Trophoblast cell (in vitro differentiated cells and primary cell): ENCODE measurements at regions not wholly inside any gene's neighbourhood (a gene's known extent, or its start where the extent isn't known, plus 50 kb on each side); places are given as distances from the start of the nearest gene placed in this dataset.

Experiments
- DNase-seq, 2 donors: peaks; one replicate each; pipeline ENCODE4 v3.0.0-alpha.2; 2016
- H2AFZ ChIP-seq: 2 replicates; pipeline ENCODE4 v1.6.1; 2013; ENCODE audit warnings: low read length, moderate library complexity, mild to moderate bottlenecking; ENCODE audit not compliant: insufficient read depth, poor library complexity
- H2AK5ac ChIP-seq: 2 replicates; pipeline ENCODE4 v1.6.1; 2013; ENCODE audit warnings: mild to moderate bottlenecking, low read length
- H2BK120ac ChIP-seq: 2 replicates; pipeline ENCODE4 v1.6.1; 2013; ENCODE audit warnings: low read length, mild to moderate bottlenecking, moderate library complexity; ENCODE audit not compliant: insufficient read depth, poor library complexity
- H2BK12ac ChIP-seq: 2 replicates; pipeline ENCODE4 v1.6.1; 2013; ENCODE audit warnings: mild to moderate bottlenecking, low read length, moderate library complexity
- H2BK5ac ChIP-seq: 2 replicates; pipeline ENCODE4 v1.6.1; 2013; ENCODE audit warnings: low read length, low read depth, moderate library complexity, mild to moderate bottlenecking; ENCODE audit not compliant: poor library complexity
- H3K14ac ChIP-seq: 2 replicates; pipeline ENCODE4 v1.6.1; 2013; ENCODE audit warnings: mild to moderate bottlenecking, low read length
- H3K18ac ChIP-seq: 2 replicates; pipeline ENCODE4 v1.6.1; 2013; ENCODE audit warnings: mild to moderate bottlenecking, low read length
- H3K23ac ChIP-seq: 2 replicates; pipeline ENCODE4 v1.6.1; 2013; ENCODE audit warnings: low read length
- H3K27ac ChIP-seq: 2 replicates; pipeline ENCODE4 v1.5.1; 2013; ENCODE audit warnings: low read depth, mild to moderate bottlenecking, inconsistent platforms, low read length, moderate library complexity
- H3K27me3 ChIP-seq: 2 replicates; pipeline ENCODE4 v1.6.1; 2013; ENCODE audit warnings: inconsistent platforms, mild to moderate bottlenecking, low read length, moderate library complexity; ENCODE audit not compliant: insufficient read depth
- H3K36me3 ChIP-seq, 2 experiments: 1 replicate in 1 of 2; 2 replicates in 1 of 2; pipeline ENCODE4 v1.6.1; 2013; ENCODE audit warnings: low read length in 2 of 2, mild to moderate bottlenecking in 2 of 2, moderate library complexity in 1 of 2; ENCODE audit not compliant: insufficient read depth in 2 of 2, control insufficient read depth in 1 of 2
- H3K4ac ChIP-seq: 2 replicates; pipeline ENCODE4 v1.6.1; 2013; ENCODE audit warnings: low read depth, mild to moderate bottlenecking, low read length, moderate library complexity
- H3K4me1 ChIP-seq, 2 experiments: 1 replicate in 1 of 2; 2 replicates in 1 of 2; pipeline ENCODE4 v1.6.1; 2013; ENCODE audit warnings: low read length in 2 of 2, mild to moderate bottlenecking in 2 of 2, moderate library complexity in 1 of 2; ENCODE audit not compliant: insufficient read depth in 2 of 2, control insufficient read depth in 1 of 2
- H3K4me2 ChIP-seq: 2 replicates; pipeline ENCODE4 v1.6.1; 2013; ENCODE audit warnings: inconsistent platforms, mild to moderate bottlenecking, low read length, moderate library complexity
- H3K4me3 ChIP-seq: 2 replicates; pipeline ENCODE4 v1.5.1; 2013; ENCODE audit warnings: mild to moderate bottlenecking, low read depth, low read length, inconsistent platforms
- H3K79me1 ChIP-seq: one replicate; pipeline ENCODE4 v1.6.1; 2013; ENCODE audit warnings: low read length
- H3K79me2 ChIP-seq: 2 replicates; pipeline ENCODE4 v1.6.1; 2013; ENCODE audit warnings: low read length, mild to moderate bottlenecking; ENCODE audit not compliant: control insufficient read depth, insufficient read depth, poor library complexity
- H3K9ac ChIP-seq: 2 replicates; pipeline ENCODE4 v1.6.1; 2013; ENCODE audit warnings: mild to moderate bottlenecking, low read length
- H3K9me3 ChIP-seq: 2 replicates; pipeline ENCODE4 v1.6.1; 2013; ENCODE audit warnings: low read depth, mild to moderate bottlenecking, control low read depth, inconsistent platforms, low read length; ENCODE audit not compliant: insufficient read depth
- H4K12ac ChIP-seq: 2 replicates; pipeline ENCODE4 v1.6.1; 2013; ENCODE audit warnings: low read depth, mild to moderate bottlenecking, low read length, moderate library complexity
- H4K8ac ChIP-seq: 2 replicates; pipeline ENCODE4 v1.6.1; 2013; ENCODE audit warnings: low read depth, mild to moderate bottlenecking, low read length, moderate library complexity
- H4K91ac ChIP-seq: one replicate; pipeline ENCODE4 v1.6.1; 2013; ENCODE audit warnings: low read depth, mild to moderate bottlenecking, low read length, moderate library complexity
- WGBS: extraction: QIAGEN DNeasy Blood & Tissue Kit; methylation state at CpG from one replicate; pipeline ENCODE4 v1.1.7; 2013; ENCODE audit warnings: missing lambda C conversion rate; ENCODE audit not compliant: insufficient read length, insufficient coverage; ENCODE audit errors: extremely low coverage; 5-methylcytosine and 5-hydroxymethylcytosine counted together

- H3K23ac ChIP-seq, result no peak overlapping the region
- H2BK12ac ChIP-seq, result no peak overlapping the region
- no peak overlapping the region for H3K9ac ChIP-seq
- H3K27me3 ChIP-seq, result no peaks in the 10 kb centered on the region
- no CpG with 5 or more reads among the region's 5 CpGs for WGBS
- H3K4me1 ChIP-seq, result no peaks in the 10 kb centered on the region
- no peak overlapping the region for H3K14ac ChIP-seq
- H2AFZ ChIP-seq, result no peak overlapping the region
- no peak overlapping the region for H3K4me2 ChIP-seq
- no peak overlapping the region for H2BK5ac ChIP-seq
- H3K18ac ChIP-seq, result no peak overlapping the region
- H3K27ac ChIP-seq, result no peak overlapping the region
- no peak overlapping the region for H4K12ac ChIP-seq
- H3K79me1 ChIP-seq, result no peaks in the 10 kb centered on the region
- no peak overlapping the region for H3K4ac ChIP-seq
- H3K36me3 ChIP-seq, result no peaks in the 10 kb centered on the region
- no peak overlapping the region for H3K4me3 ChIP-seq
- H4K91ac ChIP-seq, result no peak overlapping the region
- H3K9me3 ChIP-seq, result no peaks in the 10 kb centered on the region
- peak; percentile 33 to 52 for DNase-seq
- H2BK120ac ChIP-seq, result no peak overlapping the region
- H3K79me2 ChIP-seq, result no peaks in the 10 kb centered on the region
- H4K8ac ChIP-seq, result no peak overlapping the region
- no peak overlapping the region for H2AK5ac ChIP-seq
Observed at GRCh38 chr17:55964191-55964590, 189.1 kb upstream of the ANKFN1 start.

DNA sequence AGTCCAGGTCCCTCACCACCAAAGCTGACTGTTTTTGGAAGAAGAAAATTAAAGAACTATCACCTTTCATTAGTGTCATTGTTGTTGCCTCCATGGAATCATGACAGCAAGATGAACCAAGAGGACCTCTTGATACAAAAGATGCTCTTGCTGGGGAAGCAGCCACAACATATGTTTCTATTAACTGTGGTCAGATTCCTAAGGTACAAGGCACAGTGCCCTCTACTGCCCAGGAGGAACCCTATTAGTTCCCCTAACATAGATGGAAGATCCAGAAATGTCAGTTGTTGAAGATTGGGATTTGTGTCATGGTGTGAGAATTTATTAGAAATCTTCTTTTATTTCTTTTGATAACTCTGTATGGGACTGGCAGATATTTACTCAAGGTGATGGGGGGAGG, 188.2 kb upstream of the ANKFN1 start:
- no peak for DNase-seq
- Histone ChIP-seq H2BK12ac (no peak overlapping the region), H3K27me3 (no peaks in the 10 kb centered on the region), H3K4me3 (no peak overlapping the region), H3K18ac (no peak overlapping the region), H3K27ac (no peak overlapping the region), H4K8ac (no peak overlapping the region), H4K12ac (no peak overlapping the region), H3K14ac (no peak overlapping the region), H3K36me3 (no peaks in the 10 kb centered on the region), H3K79me1 (no peaks in the 10 kb centered on the region), H3K4me1 (no peaks in the 10 kb centered on the region), H2BK5ac (no peak overlapping the region), H3K9ac (no peak overlapping the region), H3K9me3 (no peaks in the 10 kb centered on the region), H2AK5ac (no peak overlapping the region), H3K23ac (no peak overlapping the region), H2AFZ (no peak overlapping the region), H3K79me2 (no peaks in the 10 kb centered on the region), H3K4me2 (no peak overlapping the region), H2BK120ac (no peak overlapping the region), H3K4ac (no peak overlapping the region), H4K91ac (no peak overlapping the region)

DNA sequence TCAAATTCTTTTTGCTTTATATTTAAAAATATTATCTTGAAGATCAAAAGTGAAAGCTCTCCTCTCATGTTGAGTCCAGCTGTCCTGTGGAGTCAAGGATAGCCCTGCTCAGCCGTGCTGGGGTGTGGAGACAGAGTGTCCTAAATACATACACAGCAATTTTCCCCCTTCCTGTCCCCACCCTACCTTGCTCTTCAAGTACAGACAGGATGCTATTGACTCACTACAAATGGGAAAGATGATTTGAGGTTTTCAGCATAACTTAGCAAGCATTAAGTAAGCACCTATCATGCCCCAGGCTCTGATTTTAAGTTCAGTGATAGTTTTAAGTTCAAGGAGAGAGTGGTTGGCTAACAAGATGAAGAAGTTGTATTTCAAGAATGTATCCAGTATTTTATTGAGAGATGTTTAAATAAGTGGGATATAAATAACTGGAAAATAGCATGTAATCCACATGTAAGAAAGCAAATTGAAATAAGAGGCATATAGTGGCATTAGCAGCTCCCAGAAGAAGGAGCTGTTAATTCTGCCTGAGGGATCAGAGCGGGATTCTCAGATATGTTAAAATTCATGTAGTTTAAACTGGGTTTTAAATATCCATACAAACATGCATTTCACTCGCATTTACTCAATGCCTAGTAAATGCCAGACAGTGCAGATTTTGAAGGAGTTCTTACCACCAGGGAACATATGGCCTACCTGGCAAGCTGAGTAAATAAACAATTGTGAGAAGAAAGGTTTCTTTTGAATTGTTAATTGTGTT, 183.5 kb upstream of the ANKFN1 start:
- no peak overlapping the region for H2BK120ac ChIP-seq

GRCh38 chr17:55978578-55978977, 174.7 kb upstream of the ANKFN1 start:
- no peaks in the 10 kb centered on the region for H3K79me2 ChIP-seq
- no CpG with 5 or more reads among the region's 1 CpG for WGBS

More for the DNA sequence above, 183.5 kb upstream of the ANKFN1 start:
- Histone ChIP-seq H3K79me2 (no peaks in the 10 kb centered on the region), H2AK5ac (no peak overlapping the region), H3K18ac (no peak overlapping the region), H4K91ac (no peak overlapping the region), H4K12ac (no peak overlapping the region), H3K4me1 (no peaks in the 10 kb centered on the region), H3K9me3 (no peaks in the 10 kb centered on the region), H3K79me1 (no peaks in the 10 kb centered on the region), H3K36me3 (no peaks in the 10 kb centered on the region), H3K4me3 (no peak overlapping the region), H4K8ac (no peak overlapping the region), H3K4ac (no peak overlapping the region), H3K27me3 (no peaks in the 10 kb centered on the region), H2AFZ (no peak overlapping the region), H3K27ac (no peak overlapping the region), H3K23ac (no peak overlapping the region), H3K14ac (no peak overlapping the region), H3K9ac (no peak overlapping the region), H3K4me2 (no peak overlapping the region), H2BK5ac (no peak overlapping the region), H2BK12ac (no peak overlapping the region)
- no CpG with 5 or more reads among the region's 3 CpGs for WGBS
- DNase-seq, result no peak

More at GRCh38 chr17:55978578-55978977, 174.7 kb upstream of the ANKFN1 start:
- no peak overlapping the region for H3K4me2 ChIP-seq
- H3K9ac ChIP-seq, result no peak overlapping the region
- H3K18ac ChIP-seq, result no peak overlapping the region
- H2BK120ac ChIP-seq, result no peak overlapping the region
- H3K4me1 ChIP-seq, result no peaks in the 10 kb centered on the region
- H3K14ac ChIP-seq, result no peak overlapping the region
- H4K8ac ChIP-seq, result no peak overlapping the region
- no peak overlapping the region for H3K4ac ChIP-seq
- H4K12ac ChIP-seq, result no peak overlapping the region
- H3K9me3 ChIP-seq, result no peaks in the 10 kb centered on the region
- no peak overlapping the region for H2AK5ac ChIP-seq
- DNase-seq, result no peak
- no peaks in the 10 kb centered on the region for H3K79me1 ChIP-seq
- H3K36me3 ChIP-seq, result no peaks in the 10 kb centered on the region
- H4K91ac ChIP-seq, result no peak overlapping the region
- H2BK12ac ChIP-seq, result no peak overlapping the region
- no peaks in the 10 kb centered on the region for H3K27me3 ChIP-seq
- no peak overlapping the region for H2BK5ac ChIP-seq
- no peak overlapping the region for H3K4me3 ChIP-seq
- no peak overlapping the region for H3K27ac ChIP-seq
- H3K23ac ChIP-seq, result no peak overlapping the region
- H2AFZ ChIP-seq, result no peak overlapping the region
